HCT116 (cell line): ENCODE measurements at regions not wholly inside any gene's neighbourhood (a gene's known extent, or its start where the extent isn't known, plus 50 kb on each side); places are given as distances from the start of the nearest gene placed in this dataset.

Experiments
- ATF3 ChIP-seq: IDR thresholded peaks from 2 replicates; pipeline ENCODE4 v1.6.1; 2012
- CEBPB ChIP-seq: IDR thresholded peaks from 2 replicates; pipeline ENCODE4 v1.6.1; 2012; ENCODE audit warnings: low read depth
- CTCF ChIP-seq, 3 experiments: fragments of 200-600 bp in 1 of 3; sonication (generic) in 1 of 3; IDR thresholded peaks in 2 of 3; conservative IDR thresholded peaks in 1 of 3; 2 replicates each; pipeline ENCODE4 v1.5.1; 2012 to 2017; ENCODE audit warnings: low read depth in 2 of 3, low read length in 2 of 3, antibody characterized with exemption in 1 of 3, borderline replicate concordance in 1 of 3, control low read depth in 1 of 3, mild to moderate bottlenecking in 1 of 3, mixed read lengths in 1 of 3, mixed run types in 1 of 3, moderate library complexity in 1 of 3; ENCODE audit not compliant: insufficient read depth in 1 of 3
- EZH2 ChIP-seq: fragments of 200-600 bp; sonication (generic); IDR thresholded peaks from 2 replicates; pipeline ENCODE4 v1.6.1; 2017; ENCODE audit warnings: antibody characterized with exemption, mixed run types
- MAX ChIP-seq: IDR thresholded peaks from 2 replicates; pipeline ENCODE4 v1.6.1; 2012
- POLR2A ChIP-seq: IDR thresholded peaks from 2 replicates; pipeline ENCODE4 v1.7.0; 2011; ENCODE audit warnings: borderline replicate concordance; ENCODE audit not compliant: insufficient read depth, insufficient read length; ENCODE audit errors: extremely low read depth
- POLR2AphosphoS5 ChIP-seq: IDR thresholded peaks from 2 replicates; pipeline ENCODE4 v1.6.1; 2011; ENCODE audit warnings: mild to moderate bottlenecking, low read depth, low read length, moderate library complexity
- RAD21 ChIP-seq: IDR thresholded peaks from 2 replicates; pipeline ENCODE4 v1.6.1; 2012; ENCODE audit warnings: low read depth, mild to moderate bottlenecking
- REST ChIP-seq: IDR thresholded peaks from 2 replicates; pipeline ENCODE4 v1.6.1; 2012; ENCODE audit warnings: low read depth
- TCF7L2 ChIP-seq: IDR thresholded peaks from 2 replicates; pipeline ENCODE4 v1.7.0; 2011; ENCODE audit warnings: borderline replicate concordance, inconsistent platforms; ENCODE audit not compliant: insufficient read depth, insufficient read length; ENCODE audit errors: extremely low read depth
- YY1 ChIP-seq: IDR thresholded peaks from 2 replicates; pipeline ENCODE4 v1.6.1; 2011; ENCODE audit warnings: low read length, low read depth, moderate library complexity, mild to moderate bottlenecking; ENCODE audit not compliant: insufficient replicate concordance; ENCODE audit errors: extremely low read depth
- ZNF274 ChIP-seq: fragments of 200-500 bp; sonication (Bioruptor generic); IDR thresholded peaks from 2 replicates; pipeline ENCODE4 v1.6.1; 2014; ENCODE audit warnings: mild to moderate bottlenecking, low read depth, low read length, inconsistent platforms

GRCh38 chr14:97582022-97582421 is 784.8 kb downstream of the VRK1 start:
- TF ChIP-seq MAX (no peak), REST (no peak), POLR2A (no peak), CTCF (IDR thresholded peaks at IDR 0.05 in 2 of 3, conservative IDR thresholded peaks at IDR 0.05 in 1 of 3; ENCODE audit: borderline replicate concordance in 1 of 3, insufficient read depth in 1 of 3, low read depth in 2 of 3, low read length in 2 of 3) (no peak), RAD21 (no peak), YY1 (no peak), ATF3 (no peak), CEBPB (no peak), POLR2AphosphoS5 (no peak), ZNF274 (no peak), TCF7L2 (no peak), EZH2 (no peak)
